COR-L47 (cell line): ENCODE measurements at regions not wholly inside any gene's neighbourhood (a gene's known extent, or its start where the extent isn't known, plus 50 kb on each side); places are given as distances from the start of the nearest gene placed in this dataset.

Source experiments
- DNase-seq: peaks from one replicate; lab custom pipeline; 2025; lab: John Stamatoyannopoulos, UW

DNA sequence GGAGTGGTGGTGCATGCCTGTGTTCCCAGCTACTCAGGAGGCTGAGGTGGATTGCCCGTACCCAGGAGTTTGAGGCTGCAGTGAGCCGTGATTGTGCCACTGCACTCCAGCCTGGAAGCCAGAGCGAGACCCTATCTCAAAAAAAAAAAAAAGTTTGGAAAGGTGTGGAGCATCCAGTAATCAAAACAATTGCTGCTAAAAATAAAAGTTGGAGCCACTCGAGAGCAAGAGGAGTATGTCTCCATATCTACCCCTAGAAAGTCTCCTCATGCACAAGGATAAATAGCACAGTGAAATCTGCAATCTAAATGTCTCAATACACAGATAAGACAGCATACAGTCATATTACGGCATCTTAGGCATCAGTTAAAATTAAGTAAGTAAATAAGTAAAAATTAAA is 81.5 kb upstream of the NEBL start:
- no peak for DNase-seq

DNA sequence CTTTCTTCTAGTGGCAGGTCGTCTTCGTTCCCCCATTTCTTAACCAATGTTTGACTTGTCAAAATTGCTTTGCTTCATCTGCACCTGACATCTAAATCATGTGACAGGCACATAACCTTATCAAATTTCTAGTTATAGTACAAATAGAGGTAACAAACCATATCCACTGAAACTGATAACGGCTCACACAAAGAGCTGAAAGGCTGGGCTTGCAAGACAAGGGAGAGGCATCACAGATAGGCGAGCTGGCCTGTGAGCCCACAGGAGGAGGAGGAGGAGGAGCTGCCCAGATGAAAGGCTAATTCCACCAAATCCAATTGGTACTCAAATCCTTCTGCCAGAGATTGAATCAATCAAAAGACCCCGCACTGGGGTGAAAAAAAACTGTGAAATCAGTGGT is 80.2 kb upstream of the NEBL start:
- DNase-seq = no peak

DNA sequence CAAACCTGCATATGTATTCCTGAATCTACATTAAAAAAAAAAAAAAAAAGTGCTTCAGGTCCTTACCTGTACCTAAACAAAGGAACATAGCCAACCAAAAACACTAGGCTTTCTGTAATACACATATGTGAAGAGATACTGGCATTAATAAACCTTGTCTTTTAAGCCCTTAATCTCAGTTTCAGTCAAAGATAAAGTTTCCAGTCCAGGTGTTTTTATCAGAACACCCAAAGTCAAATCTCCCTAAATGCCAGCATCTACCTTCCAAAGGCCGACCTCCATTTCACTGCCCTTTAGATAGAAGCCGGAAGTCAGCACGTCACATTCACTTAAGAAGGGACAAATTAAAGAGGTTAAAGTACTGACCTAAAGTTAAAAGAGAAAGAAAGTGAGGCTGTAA is 79.8 kb upstream of the NEBL start:
- DNase-seq = no peak

DNA sequence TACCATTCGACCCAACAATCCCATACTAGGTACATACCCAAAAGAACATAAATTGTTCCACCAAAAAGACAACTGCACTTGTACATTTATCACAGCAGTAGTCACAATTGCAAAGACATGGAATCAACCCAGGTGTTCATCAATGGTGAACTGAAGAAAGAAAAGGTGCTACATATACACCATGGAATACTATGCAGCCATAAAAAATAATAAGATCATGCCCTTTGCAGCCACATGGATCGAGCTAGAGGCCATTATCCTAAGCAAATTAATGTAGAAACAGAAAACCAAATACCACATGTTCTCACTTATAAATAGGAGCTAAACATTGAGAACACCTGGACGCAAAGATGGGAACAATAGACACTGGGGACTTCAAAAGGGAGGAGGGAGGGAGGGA is 79.3 kb upstream of the NEBL start:
- no peak for DNase-seq

DNA sequence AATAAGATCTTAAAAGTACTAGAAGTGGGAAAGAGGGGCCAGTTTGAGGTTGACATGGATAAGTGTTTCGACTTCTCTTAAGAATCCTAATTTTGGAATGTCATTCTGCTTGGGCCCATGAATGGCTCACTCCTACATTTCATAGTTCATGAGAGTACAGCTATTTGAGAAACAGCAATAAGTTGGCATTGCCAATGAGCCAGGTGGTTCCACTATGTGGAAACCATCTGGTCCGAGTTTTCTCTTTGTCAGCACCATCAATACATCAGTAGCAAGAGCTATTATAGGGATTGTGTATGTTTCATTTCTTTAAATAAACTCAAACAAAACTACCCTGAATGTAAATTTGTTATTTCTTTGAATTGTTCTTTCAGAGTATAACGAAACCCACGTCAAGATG is 78.1 kb upstream of the NEBL start:
- no peak for DNase-seq

DNA sequence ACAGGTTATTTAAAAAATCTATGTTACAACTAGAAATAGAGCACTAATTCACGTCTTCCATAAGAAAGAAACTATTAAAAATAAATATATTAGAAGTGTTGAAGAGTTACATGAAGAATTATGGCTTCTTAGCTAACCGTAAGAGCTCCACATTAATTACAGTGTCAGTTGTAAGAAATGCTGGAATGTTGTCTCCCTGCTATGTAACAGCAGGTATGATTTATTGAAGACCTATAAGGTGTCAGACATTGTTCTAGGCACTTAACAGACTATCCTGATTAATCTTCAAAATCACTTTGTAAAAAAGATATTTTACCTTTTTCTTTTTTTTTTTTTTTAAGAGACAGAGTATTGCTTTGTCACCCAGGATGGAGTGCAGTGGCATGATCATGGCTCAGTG is 75.8 kb upstream of the NEBL start:
- DNase-seq = no peak

DNA sequence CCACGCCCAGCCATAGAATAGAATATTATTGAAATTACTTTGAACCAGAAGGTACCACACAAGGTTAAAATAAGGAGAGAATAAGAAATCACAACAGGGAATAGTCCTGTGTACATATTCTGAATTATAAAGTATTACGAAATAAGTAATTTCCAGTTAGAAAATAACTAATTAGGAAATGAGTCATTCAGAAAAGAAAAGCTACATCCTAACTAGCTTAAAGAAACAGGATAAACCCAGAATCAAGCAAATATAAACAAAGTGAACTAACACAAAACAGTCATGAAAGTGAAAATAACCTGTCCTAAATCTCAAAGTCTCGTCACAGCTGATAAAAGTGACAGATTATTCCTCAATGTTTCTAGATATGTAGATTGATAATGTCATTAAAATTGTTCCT is 74.8 kb upstream of the NEBL start:
- no peak for DNase-seq

DNA sequence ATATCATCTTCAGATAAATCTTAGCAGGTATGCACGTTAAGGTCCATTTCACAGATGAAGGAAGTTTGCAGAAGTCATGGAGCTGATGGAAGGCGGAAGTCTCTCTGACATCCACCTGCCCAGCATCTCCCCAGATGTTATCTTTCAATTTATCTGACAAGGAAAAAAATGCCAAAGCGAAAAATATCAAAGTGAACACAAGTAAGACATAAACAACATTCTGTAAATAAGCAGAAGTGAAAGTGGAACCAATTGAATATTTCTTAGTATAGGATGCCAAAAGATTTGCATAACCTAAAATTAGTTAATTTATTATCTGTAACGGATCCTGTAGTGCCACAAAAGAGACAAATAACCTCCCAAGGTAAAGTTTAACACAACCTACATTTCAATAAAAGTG is 73.6 kb upstream of the NEBL start:
- no peak for DNase-seq

DNA sequence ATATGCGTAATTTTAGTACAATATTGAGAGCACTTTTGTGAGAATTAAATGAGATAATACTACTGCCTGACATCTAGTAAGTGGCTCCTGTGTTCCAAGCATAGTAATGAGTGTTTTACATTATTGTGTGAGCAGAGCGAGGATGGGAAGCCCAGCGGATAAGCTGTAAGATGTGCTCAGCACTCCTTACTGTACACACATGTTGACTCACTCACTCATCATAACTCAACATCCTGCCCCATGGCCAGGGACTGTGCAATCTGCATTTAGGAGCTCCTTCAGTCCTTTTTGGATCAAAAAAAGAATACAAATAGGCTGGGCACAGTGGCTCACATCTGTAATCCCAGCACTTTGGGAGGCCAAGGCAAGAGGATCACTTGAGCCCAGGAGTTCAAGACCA is 72.9 kb upstream of the NEBL start:
- DNase-seq = no peak

DNA sequence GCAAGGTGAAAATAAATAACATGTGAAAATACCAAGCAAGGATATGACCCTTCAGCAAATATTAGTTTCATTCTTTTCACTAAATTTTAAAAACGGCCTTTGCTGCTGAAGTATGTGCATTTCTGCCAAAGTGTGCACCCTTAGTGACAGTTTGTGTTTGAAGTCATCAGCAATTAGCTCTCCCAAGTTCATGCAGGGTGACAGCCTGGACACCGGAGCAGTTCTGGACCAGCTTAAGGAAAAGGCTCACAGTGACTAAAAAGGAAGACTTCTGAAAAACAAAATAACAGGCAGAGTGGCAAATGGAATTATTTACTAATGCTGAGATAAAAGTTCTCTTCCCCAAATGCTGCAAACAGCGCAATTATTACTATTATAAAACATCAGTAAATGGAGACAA is 69.3 kb upstream of the NEBL start:
- no peak for DNase-seq

DNA sequence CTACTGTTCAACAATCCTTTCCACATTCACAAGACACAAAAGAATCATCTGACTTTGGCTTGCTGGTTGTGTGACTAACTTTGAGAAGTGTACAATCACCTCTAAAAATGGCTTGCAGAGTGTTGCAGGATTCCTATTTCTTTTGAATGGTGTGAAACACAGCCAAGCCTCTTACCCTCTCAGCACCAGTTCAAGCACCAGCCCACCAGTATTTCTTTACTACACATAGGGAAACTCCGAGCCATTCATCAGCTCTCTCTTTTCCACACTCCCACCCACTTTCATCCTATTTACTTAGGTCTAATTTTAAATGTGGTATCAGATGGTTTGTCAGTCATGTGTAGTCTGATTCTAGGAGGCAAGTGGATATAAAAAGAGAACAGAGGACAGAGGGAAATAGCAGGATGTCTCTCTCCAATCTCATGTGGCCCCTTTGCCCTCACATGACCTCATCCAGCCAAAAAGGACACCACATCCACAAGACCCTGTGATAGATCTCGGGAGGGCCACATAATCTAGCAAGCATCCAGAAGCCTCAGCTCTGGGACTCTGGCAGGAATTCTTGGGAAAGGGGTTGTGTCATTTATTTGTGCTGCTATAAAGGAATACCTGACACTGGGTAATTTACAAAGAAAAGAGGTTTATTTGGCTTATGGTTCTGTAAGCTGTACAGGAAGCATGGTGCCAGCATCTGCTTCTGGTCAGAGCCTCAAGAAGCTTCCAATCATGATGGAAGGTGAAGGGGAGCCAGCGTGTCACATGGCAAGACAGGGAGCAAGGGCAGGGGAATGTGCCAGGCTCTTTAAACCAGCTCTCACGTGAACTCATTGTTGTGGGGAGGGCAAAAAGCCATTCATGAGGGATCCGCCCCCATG is 66.8 kb upstream of the NEBL start:
- DNase-seq = no peak

DNA sequence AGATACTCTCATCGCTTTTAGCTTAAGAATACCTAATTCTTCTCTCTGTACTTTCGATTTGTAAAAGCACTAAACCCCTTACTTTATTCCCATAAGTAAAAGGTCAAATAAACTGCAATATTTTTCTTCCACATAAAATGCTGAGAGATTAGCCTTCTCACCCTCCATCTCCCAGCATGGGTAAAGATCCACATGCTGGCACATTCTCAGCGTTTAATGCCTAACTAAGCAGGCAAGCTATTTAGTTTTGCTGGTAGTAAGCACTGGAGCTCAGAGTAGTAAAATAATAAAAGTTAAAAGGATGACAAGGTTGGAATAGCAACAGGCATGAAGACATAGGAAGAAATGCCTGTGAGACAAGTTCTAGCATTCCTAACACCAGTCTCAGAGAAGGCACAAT is 65.9 kb upstream of the NEBL start:
- DNase-seq = no peak

DNA sequence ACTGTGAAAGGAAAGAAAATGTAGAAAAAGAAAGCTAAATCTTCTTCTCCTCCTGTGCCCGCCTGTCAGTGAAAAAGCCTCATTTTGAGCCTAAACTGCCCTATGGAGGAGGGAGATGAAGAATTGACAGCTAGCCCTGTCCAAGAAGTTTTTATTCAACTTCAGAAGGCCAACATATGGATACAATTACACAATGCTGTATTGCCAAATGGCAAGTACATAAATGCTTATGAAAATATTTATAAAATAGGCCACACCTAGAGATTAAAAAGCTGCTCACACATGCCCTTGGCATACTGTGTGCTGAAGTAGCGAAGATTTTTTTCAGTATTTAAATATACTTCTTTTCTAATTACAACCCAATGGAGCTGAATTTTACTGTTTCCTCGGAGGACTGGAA is 65.1 kb upstream of the NEBL start:
- no peak for DNase-seq

DNA sequence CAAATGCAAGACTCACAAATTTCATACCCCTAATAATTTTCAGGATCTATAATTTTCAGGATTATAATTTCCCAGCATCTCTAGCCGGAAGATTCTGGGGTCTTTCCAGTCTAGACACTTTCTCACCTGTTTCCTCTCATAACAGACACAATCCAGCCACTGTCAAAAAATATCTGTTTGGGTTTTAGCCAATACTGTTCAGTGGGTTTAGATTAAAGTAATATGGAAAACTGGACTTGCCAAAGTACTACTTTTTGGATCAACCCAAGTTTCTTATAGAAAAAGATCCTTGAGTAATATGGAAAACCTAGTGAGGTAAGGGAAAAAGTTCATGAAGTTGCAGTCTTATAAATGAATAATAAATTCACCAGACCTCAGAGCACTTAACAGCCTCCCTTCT is 62.1 kb upstream of the NEBL start:
- DNase-seq = no peak

DNA sequence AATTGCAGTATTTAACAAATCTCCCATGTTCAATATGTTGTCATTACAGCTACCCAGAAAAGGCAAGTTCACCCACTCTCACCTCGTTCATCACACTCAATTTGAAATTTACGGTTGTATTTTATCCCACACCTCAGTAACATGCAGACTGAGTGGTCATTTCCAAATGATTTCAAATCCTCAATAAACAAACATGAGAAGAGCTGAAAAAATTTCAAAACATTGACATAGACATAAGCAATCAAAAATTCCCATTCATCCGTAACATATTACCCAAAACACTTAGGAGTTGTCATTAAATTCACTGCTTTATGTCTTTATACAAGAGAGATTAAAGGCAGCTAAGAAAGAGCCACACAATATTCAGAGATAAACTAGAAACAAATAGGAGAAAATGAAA is 61.7 kb upstream of the NEBL start:
- no peak for DNase-seq

DNA sequence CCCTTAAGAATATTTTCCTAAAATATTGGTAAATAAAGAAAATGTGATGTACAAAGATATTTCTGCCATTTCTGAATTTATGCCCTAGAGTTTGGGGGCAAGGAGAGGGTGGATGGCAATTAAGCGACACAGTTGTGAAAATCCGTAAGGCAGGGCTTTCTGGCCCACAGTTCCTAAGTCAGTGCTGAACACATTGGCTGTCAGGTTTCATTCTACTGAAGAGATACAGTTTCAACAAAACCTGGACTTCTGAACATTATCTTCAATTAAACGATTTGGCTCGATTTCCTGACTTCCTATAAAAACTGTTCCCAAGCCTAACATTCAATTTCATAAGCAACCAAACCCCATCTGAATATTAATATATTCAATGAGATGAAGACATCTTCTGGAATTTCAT is 61.1 kb upstream of the NEBL start:
- no peak for DNase-seq

DNA sequence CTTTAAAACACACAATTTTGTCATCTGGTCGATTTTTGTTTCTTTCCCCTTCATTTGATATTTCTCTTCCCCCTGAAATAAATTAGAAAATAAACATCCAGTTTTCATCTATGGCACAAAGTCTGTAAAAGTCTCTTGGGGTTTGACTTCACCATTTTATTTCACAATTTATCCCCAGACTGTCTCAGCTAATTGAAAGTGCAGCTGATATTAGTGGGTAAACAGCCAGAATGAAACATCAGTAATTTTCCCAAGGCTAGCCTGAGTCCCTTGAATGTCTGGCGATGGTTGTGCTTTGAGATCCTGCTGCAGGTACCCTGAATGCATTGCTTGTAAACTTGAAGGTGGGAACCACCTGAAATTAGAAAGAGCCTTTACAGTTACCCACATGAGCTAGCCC is 60.6 kb upstream of the NEBL start:
- no peak for DNase-seq

DNA sequence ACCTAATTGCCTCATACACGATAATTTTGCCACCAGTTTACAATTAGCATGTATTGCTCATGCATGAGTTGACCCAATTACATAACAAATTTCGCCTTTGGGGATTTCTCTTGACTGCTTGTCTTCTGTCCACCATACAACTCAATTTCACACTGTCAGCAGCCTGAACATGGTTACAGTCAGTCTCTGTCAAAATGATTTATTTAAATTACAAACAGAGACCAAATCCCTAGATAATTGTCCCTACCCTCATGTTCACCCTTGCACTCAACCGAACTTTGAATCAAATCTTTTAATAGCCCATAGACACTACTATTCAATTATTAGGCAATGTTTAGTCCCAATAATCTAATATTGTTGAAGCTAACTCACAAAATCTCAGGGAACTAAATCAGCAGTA is 59.7 kb upstream of the NEBL start:
- no peak for DNase-seq

DNA sequence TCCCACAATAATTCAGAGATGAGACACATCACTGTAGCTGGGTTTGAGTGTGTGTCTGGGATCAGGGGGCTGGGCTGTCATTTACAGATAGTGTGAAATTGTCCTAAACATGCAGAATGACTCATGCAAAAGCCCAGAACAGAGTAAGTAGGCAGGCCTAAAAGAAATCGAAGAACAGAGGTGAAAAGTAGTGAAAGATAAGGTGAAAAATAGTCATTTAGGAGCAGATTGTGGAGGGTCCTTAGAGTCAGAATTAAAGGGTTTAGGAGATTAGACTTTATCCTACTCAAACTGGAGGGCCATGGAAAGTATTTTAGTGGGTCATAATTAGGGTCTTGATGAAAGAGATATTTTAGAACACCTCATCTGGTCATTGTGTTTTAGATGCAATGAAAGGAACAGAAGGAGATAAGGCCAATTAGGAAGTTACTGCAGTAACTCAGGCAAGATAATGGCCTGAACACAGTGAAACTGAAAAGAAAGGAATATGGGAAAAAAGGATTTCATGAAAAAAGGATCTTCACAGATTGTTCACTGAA is 58.3 kb upstream of the NEBL start:
- no peak for DNase-seq

DNA sequence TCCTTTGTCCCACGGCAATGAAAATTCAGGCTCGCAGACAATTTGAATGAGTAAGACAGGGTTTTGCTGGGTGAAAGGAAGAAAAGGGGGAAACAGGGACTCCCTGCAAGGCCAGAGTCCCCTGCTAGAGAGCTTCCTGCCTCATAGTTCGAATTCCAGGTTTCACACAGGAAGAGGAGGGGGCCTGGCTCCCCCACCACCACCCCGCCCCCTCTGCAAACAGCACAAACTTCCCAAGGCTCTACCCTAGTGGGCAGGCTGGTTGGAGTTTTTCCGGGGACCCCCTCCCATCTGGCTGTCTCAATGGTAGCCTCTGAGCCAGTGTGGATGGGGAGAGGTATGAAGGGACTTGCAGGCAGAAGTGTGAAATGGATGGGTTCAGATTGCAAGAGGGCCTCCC is 57.4 kb upstream of the NEBL start:
- DNase-seq = no peak

DNA sequence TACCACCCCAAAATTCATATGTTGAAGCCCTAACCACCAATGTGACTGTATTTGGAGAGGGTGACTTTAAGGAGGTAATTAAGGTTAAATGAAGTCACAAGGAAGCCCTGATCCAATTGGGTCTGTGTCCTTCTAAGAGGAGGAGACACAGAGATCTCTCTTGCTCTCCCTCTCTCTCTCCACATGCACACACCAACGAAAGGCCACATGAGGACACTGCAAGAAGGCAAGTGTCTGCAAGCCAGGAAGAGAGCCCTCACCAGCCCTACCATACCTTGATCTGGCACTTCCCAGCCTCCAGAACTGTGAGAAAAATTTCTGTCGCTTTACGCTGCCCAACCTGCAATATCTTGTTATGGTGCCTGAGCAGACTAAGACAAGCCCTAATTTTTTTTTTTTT is 56.0 kb upstream of the NEBL start:
- no peak for DNase-seq

DNA sequence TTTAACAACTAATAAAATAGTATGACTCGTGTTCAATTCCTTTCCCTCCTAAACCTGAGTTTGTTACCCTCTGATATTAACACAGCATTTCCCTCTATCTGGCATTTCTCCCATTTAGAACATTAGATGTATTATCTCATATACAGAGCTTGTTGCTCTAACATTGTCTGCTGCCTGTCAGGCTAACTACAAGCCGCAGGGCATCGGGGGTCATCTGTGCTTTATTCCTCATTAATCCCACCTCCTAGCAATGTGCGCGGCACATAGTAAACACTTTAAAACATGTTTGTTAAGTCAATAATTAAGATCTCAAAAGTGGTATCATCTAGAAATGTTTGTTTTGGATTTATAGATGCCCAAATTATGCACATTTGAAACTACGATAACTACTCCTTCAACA is 52.9 kb upstream of the NEBL start:
- no peak for DNase-seq

DNA sequence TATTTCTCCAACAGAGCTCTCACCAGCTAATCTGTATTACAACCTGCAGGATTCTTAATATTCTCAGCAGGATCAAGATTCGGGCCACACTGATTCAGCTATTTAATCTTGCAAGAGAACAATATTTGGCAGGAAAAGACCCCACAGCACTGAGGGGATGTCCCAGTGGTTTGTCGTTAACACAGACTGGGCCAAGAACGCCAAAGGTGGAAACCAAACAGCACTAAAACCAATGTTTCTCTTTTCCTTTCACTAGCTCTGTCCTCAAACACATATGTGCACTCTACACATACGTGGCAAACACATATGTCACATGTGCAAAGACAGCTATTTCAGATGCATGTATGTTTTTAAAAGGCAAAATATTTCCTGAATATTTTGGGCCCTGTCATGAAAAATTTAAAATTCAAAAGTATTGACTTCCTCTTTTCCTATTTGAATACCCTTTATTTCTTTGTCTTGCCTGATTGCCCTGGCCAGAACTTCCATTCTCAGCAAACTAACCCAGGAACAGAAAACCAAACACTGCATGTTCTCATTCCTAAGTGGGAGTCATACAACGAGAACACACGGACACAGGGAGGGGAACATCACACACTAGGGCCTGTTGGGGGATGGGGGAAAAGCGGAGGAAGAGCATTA is 51.7 kb upstream of the NEBL start:
- DNase-seq = no peak
